ENCODE measurements at regions not wholly inside any gene's neighbourhood (a gene's known extent, or its start where the extent isn't known, plus 50 kb on each side); places are given as distances from the start of the nearest gene placed in this dataset.

DNA sequence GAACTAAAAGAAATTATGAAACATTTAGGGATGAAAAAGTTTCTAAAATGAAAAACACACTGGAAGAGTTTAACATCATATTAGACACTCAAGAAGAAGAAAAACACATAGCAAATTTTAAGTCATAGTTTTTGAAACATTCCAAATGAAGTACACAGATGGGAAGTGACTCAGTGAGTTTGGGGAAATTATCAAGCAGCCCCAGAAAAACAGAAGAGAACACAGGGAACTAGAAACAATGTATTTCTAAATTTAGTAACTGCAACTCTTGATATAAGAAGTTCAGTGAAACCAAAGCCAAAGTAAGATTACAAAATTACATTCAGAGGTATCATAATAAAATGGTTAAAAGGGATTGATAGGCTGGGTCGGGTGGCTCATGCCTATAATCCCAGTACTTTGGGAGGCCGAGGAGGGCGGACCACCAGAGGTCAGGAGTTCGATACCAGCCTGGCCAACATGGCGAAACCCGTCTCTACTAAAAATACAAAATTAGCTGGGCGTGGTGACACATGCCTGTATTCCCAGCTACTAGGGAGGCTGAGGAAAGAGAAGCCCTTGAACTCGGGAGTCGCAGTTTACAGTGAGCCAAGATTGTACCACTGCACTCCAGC is 461.2 kb downstream of the KCTD8 start:
- no peak for DNase-seq (ENCODE audit: low spot score)

DNA sequence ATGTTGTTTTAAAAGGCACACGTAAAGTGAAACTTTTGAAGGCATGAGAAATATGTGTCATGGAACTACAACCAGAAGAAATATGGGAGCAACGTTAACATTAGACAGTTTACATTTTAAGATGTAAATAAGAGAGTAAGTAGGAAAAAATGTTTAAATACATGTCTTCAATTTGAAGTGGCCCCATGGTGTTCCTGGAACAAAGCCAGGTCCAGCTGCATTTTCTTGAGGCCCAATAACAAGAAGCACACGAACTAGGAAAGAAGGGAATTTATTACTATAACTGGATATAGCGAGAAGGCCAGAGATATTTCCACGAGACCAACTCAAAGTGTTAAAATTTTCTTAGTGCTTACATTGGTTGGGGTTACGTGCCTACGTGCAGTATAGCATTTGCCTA is 458.1 kb downstream of the KCTD8 start:
- no peak for DNase-seq (ENCODE audit: low spot score)

DNA sequence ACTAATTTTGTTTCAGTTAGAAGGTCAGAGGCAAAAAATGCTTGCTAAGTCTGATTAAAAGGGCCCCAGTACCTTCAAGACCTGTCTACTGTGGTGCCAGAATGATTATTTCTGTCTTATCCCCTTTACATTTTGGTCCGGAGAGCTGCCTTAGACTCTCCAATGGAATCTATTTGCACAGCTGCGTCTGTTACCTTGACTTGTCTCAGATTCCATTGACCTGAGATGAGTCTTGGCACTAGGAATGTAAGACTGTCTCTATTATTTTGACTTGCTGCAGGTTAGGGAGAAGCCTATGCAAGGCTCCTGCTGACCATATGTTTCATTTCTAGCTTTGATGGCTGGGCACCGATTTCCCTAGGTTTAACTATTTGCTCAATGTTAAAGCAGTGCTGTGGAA is 457.6 kb downstream of the KCTD8 start:
- DNase-seq (ENCODE audit: low spot score): no peak

DNA sequence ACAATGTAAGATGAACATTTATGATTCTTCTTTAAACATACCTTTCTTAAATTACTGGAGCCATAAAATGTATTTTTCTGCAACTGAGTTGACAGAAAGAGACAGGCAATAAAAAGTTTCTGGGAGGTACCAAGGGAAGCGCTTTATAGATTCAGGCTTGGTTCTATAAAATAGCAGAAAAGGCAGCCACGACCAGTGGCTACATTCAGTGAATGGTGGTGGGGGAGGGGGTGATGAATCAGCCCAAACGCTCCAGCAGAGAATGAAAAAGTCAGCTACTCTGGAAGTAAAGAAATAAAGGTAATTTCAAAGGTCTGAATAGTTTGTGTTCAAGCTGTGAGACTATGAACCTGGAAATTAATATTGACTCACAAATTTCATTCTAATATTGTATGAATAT is 456.1 kb downstream of the KCTD8 start:
- DNase-seq (ENCODE audit: low spot score): no peak

DNA sequence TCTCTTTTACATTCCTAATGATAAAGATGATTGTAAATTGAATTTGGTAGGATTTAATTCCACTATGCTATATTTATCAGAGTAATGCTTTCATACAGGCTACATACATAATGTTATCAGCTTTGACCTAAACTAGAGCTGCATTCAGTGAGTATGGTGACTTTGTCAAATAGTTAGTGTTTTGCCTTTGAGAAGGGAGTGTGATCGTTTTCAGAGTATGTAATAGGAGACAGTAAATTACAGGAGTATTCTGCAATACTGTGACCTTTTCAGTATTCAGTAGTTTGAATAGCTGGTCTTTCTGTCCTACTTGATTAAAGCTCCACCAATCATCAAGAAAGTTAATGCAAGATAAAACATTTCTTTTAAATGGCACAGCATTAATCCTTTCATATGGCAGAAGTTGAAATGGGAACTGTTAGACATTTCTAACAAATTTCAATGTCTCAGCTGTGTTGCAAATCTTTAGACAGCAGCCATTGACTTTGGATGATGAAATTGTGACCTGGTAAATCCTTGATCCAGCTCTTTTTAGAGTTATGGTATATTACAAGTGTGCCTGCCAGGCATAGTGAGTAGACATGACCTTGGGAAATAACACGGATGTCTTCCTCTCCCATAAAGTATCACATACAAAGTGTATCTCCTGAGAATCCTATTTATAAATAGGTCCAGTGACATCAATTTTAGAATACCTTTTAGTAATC is 455.3 kb downstream of the KCTD8 start:
- no peak for DNase-seq (ENCODE audit: low spot score)

DNA sequence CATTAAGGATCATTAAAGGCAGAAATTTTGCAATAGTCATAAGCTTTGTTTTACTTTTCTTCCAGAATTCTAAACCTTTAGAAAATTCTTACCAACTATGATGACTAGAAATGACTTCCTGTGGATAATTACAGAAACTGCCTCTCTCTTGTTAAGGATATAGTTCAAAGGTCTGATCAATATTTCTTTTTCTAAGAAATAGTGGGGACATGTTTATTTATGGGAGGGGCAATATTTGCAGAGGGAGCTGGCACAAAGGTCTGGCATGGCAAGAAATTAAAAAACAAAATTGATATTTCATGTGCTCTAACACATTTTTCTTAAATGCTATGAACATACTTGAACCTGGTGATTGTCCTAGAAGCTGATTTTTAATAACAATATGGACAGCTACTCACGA is 448.9 kb downstream of the KCTD8 start:
- DNase-seq (ENCODE audit: low spot score): no peak

DNA sequence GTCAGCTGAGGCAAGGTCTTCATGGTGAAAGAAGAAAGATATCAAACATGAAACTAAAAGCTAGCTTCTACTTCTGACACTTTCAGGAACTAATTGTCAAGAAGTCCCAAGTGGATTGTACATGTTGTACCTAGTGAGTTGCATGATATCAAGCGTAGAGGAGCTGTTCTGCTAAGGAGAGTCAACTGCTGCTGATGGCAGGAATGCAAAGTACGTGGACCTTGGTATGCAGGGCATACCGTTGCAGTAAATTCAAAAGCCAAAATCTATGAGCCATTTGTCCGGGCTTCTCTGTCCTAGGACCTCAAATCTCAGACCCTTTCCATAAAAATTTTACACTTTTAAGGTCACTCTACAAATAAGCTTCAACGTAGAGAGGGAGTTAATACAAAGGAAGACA is 446.2 kb downstream of the KCTD8 start:
- DNase-seq (ENCODE audit: low spot score): no peak

DNA sequence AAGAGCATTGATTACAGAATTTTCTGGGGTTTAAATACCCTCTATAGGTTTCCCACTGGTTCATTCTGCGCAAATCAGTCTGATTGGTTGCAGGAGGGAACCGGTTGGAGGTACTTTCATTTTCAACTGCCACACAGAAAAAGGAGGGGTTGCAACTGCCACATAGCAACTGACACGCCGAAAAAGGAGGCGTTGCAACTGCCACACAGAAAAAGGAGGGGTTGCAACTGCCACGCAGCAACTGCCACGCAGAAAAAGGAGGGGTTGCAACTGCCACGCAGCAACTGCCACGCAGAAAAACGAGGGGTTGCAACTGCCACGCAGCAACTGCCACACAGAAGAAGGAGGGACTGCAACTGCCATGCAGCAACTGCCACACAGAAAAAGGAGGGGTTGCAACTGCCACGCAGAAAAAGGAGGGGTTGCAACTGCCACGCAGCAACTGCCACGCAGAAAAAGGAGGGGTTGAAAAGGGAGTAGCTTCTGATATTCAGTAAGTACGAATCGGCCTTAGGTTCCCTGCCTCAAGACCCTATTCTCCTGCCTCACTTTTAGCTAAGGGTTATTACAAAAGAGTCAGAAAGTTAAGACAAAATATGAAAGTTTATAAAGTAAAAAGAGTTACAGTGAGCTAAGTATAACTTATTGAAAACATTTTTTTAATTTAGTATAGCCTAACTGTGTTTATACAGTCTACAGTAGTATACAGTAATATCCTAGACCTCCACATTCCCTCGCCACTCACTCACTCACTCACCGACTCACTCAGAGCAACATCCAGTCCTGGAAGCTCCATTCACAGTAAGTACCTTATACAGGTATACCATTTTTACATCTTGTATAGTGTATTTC is 431.8 kb downstream of the KCTD8 start:
- no peak for DNase-seq (ENCODE audit: low spot score)

DNA sequence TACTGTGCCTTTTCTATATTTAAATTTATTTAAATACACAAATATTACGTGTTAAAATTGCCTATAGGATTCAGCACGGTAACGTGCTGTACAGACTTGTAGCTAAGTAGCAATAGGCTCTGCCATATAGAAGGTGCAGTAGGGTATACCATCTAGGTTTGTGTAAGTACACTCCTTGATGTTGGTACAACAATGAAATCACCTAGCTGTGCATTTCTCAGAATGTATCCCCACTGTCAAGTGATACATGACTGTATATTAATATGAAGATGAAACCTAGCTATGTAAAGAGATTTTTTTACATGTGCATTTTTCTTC is 431.2 kb downstream of the KCTD8 start:
- no peak for DNase-seq (ENCODE audit: low spot score)

DNA sequence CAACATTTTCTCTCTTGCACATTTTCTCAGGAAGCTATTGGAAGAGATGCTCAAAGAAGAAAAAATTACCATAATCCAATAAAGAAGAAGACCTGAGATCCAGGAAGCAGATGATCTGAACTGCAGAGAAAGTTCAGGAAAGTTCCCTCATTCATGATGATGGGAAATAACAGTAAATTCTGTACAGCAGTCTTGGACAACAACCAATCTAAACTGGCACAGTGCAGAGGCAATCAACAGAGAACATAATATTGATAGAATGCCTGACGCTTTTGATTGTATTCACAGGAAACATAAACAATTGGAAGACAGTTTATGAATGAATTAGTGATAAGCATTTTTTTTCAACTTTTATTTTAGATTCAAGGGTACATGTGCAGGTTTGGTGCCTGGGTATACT is 428.9 kb downstream of the KCTD8 start:
- no peak for DNase-seq (ENCODE audit: low spot score)

DNA sequence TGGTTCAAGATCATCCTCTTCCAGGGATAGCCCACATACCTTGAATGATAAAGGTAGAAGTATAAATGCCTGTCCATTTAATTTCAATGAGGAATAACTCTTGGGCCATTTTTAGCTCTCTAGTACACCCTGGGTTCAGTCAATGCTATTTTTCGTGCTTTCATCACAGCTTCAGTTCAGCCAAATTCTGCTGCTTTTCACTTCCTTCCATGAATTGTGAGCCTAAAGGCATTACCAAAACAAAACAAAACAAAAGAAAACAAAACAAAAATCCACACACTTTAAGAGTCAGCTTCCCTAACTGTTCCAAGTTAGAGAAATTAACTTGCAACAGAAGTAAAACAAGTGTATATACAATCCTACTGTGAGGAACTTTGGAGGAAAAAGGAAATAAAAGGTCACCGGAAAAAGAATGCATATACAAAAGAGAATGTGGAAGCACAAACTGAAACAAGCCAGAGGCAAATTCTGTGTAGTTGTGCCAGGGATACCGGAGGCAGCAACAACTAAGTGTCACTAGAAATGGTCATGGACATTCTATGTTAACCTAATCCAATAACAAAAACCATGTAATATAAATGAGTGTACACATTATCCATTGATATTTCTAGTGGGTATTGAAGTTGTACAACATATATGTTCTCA is 423.1 kb downstream of the KCTD8 start:
- DNase-seq (ENCODE audit: low spot score): no peak

DNA sequence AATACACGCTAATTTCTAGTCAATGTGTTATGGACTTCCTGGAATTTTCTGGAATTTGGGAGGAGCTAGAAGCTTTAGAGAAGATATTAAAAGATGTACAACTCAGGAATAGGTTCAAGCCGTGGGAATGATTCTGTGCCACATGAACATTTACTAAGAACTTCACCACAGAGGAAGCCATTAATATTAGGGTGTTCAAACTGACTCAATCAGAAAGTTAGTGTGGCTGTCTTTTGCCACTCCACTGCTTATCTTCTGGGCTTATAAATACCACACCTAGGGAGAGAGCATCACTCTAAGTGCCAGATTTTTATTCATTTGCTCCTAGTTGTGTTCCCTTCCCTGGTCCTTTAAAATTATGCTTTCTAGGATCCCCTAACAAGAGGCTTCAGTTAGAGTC is 409.8 kb downstream of the KCTD8 start:
- DNase-seq (ENCODE audit: low spot score): no peak

DNA sequence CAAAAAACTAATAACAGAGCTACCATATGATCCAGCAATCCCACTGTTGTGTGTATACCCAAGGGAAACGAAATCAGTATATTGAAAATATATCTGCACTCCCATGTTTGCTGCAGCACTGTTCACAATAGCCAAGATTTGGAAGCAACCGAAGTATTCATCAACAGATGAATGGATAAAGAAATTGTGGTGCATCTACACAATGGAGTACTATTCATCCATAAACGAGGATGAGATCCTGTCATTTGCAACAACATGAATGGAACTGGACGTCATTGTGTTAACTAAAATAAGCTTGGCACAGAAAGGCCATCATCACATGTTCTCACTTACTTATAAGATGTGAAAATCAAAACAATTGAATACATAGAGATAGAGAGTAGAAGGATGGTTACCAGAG is 402.1 kb downstream of the KCTD8 start:
- no peak for DNase-seq (ENCODE audit: low spot score)

DNA sequence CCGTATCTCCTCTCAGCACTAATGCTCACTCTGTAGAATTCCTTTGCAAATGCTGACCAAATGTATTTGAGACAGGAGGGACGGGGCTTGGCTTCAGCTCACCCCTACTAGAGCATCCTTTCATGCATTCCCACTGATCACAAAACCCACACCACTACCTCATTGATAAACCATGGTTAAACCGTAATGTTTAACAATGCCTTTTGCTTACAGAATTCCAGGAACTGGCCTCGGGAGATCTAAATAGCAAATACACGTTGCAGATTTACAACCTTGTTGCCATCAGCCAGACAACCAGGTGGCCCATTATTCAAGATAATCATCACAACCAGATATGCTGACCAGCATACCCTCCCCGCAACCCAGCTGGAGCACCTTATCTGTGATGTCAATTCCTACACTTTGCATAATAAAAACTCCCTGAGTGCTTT is 391.9 kb downstream of the KCTD8 start:
- DNase-seq (ENCODE audit: low spot score): no peak

DNA sequence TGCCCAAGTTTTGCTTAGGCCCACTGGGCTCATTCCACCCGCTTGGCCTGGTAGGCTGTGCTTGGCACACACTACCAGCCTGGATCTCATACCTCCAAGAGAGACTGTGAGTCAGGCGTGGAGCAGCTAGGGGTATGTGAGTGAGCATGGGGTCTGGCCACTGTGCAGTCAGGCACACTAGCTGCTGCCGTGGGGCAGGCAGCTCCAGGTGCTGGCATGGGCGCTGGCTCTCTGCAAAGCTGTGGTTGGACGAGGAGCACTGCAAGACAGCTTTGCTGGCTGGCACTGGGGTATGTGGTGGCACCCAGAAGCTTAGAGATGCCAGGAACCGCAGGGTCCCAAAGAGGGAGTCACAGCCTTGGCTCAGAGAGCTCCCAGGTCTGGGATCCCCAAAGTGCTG is 377.8 kb downstream of the KCTD8 start:
- DNase-seq (ENCODE audit: low spot score): no peak

DNA sequence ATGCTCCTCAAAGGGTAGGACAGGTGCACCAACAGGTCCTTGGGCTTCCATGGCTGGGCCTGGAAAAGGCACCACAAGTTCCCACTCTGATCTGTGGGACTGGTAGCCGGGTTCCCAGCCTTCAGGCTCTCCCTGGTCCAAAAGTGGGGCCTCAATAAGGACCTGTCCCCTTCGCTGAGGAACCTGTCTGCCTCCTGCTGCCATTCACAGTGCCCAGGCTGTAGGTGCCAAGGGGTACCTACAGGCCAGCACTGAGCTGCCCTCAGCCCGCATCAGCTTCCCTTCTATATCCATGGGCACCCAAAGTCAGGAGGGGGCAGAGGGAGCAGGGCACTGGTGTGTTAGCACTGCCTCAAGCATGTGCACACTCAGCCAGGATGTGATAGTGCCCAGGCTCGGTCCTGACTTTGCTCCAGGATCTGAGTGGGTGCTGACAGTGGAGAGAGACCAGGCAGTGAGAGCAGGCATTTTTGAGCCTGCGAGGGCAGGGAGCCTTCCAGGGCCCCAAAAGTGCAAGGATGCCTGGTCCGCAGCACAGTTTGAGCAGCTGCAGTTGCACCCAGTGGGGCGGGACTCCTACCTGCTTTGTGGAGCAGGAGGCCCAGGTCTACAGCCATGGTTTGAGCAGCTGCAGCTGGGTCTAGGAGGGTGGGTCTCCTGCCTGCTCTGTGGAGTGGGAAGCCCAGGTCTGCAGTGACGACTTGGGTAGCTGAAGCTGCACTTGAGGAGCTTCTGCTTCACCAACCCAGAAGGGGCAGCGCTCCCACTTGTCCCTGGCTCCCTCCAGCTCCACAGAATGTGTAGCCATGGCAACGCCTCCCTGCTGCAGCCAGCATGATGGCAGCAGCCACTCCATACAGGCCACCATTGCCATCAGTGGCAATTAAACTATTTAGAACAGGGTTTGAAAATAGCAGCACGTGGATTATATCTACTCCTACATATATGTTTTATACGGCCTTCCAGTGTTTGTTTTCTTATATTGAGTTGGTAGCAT is 376.4 kb downstream of the KCTD8 start:
- no peak for DNase-seq (ENCODE audit: low spot score)

DNA sequence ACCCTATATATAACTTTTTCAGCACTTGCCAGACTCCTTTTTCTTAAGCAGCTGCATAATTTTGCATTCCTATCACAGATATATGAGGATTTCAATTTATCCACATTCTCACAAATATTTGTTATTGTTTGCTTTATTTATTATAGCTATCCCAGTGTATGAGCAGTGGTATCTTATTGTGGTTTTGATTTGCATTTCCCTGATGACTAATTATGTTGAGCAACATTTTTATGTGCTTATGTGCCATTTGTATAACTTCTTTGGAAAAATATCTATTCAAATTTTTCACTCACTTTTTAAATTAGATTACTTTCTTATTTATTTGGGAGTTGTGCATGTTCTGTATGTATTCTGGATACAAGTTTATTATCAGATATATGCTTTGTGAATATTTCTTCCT is 361.9 kb downstream of the KCTD8 start:
- no peak for DNase-seq (ENCODE audit: low spot score)

DNA sequence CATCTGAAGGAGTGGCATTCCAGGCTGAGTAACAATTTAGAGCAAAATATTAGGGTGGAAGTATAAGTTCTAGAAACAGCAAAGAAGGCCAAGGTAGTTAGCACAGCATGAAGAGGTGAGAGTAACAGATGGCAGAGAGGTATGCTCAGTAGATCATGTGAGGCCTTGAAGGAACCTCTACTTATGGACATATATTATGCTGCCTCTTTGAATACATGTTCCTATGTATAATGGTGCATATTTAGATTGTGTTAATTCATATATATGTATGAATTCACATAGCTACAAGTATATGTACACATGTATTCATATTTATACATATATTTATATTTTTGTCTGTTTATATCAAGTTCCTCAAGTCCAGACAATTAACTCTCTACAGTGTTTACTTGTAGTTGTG is 355.2 kb downstream of the KCTD8 start:
- DNase-seq (ENCODE audit: low spot score): no peak

DNA sequence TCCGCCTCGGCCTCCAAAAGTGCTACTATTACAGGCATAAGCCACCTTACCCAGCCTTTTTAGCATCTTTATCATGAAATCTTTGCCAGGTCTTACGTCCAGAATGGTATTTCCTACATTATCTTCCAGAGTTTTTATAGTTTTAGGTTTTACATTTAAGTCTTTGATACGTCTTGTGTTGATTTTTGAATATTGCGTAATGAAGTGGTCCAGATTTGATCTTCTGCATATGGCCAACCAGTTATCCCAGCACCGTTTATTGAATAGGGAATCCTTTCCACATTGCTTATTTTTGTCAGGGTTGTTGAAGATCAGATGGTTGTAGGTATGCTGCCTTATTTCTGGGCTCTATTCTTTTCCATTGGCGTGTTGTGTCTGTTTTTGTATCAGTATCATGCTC is 349.6 kb downstream of the KCTD8 start:
- DNase-seq (ENCODE audit: low spot score): no peak

DNA sequence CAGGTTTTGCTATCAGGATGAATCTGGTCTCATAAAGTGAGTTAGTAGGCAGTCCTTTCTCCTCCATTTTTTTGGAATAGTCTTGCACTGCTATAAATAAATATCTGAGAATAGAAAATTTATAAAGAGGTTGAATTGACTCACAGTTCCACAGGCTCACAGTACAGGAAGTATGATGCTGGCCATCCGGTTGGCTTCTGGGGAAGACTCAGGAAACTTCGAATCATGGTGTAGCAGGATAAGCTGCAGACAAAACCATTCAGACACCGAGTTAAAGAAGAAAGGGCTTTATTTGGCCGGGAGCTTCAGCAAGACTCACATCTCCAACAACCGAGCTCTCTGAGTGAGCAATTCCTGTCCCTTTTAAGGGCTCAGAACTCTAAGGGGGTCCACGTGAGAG is 348.2 kb downstream of the KCTD8 start:
- DNase-seq (ENCODE audit: low spot score): no peak

DNA sequence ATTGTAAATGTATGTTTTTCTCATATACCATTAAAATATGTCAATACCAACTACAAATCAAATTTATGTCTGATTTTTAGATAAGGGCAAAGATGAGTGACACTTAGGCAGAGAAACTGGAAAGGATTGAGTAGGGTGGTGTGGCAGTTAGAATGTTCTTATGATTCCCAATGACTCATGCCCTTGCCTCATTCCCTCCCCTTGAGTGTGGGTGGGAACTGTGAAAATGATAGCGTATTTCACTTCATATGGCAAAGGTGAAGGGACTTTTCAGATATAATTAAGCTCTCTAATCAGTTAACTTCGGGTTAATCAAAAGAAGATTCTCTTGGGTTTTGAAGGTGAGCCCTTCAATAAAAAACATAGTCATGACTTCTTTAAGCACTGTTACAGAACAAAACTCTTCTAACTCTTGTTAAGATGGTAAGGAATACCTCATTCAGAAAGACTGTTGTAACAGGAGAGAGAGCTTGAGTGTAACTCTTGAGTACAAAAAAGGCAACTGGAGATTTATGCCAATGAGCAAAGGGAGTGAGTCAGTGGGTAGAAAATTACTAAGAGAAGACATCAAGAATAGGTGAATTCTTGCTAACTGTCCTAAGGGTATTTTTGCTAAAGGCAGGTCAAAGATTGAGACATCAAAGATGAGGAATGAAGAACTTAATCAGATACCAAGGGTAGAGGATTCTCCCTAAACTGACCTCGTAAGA is 329.5 kb downstream of the KCTD8 start:
- DNase-seq (ENCODE audit: low spot score): no peak

Data from Ammon's horn (tissue), 1 donor.